Psoas muscle (tissue), 7 donors: ENCODE measurements at regions not wholly inside any gene's neighbourhood (a gene's known extent, or its start where the extent isn't known, plus 50 kb on each side); places are given as distances from the start of the nearest gene placed in this dataset.

ENCODE experiments used
- ATAC-seq, 4 donors: fragments of 200-7000 bp; cut with Tn5 transposase; one replicate each; pipeline ENCODE4 v1.9.1; 2020; ENCODE audit warnings: moderate library complexity in 3 of 4, mild to moderate bottlenecking in 2 of 4
- DNase-seq, 2 donors: peaks; one replicate each; pipeline ENCODE4 v3.0.0-alpha.2; 2020
- H3K27ac ChIP-seq: fragments of 200-600 bp; one replicate; pipeline ENCODE4 v1.8.0; 2022
- H3K27me3 ChIP-seq, 3 donors: fragments of 200-600 bp in 1 of 3; one replicate each; pipeline versions ENCODE4 v1.6.1 to v1.8.0; 2013 to 2022; ENCODE audit warnings: low read length in 2 of 3, mild to moderate bottlenecking in 2 of 3, moderate library complexity in 1 of 3; ENCODE audit not compliant: insufficient read depth in 3 of 3
- H3K36me3 ChIP-seq, 2 donors: fragments of 200-600 bp in 1 of 2; one replicate each; pipeline versions ENCODE4 v1.6.1 to v1.8.0; 2013 to 2022; ENCODE audit warnings: low read depth in 1 of 2, mild to moderate bottlenecking in 1 of 2, moderate library complexity in 1 of 2; ENCODE audit not compliant: insufficient read depth in 1 of 2
- H3K4me1 ChIP-seq: fragments of 200-600 bp; one replicate; pipeline ENCODE4 v1.8.0; 2022
- H3K4me3 ChIP-seq: fragments of 200-600 bp; one replicate; pipeline ENCODE4 v1.8.0; 2022; ENCODE audit warnings: mild to moderate bottlenecking
- H3K9me3 ChIP-seq: fragments of 200-600 bp; one replicate; pipeline ENCODE4 v1.8.0; 2022
- CTCF ChIP-seq: fragments of 200-600 bp; IDR thresholded peaks from one replicate; pipeline ENCODE4 v1.8.0; 2022; ENCODE audit warnings: antibody characterized with exemption
- WGBS, 3 donors: extraction: QIAGEN DNeasy Blood & Tissue Kit; methylation state at CpG; one replicate each; pipeline versions ENCODE4 v1.1.6 to v1.1.7; 2013; 5-methylcytosine and 5-hydroxymethylcytosine counted together
- intact Hi-C, 2 donors: fragments of 100-400 bp; cut with DNase I; formaldehyde crosslinking; loops; one replicate each; pipeline versions ENCODE4 v1.11.0 to v1.14.2; 2022
- donor health status: healthy with polysubstance abuse.
- donor health status: DM: no; HTN: no; CAD: no; lungs with moderate emphysema.
- donor health status: Bipolar disorder and iron deficiency.
- donor health status: healthy.
- donor health status: DM: yes; HTN: yes; CAD: no.
- donor health status: DM: no; HTN: no; CAD: no.
- donor health status: DM: yes; HTN: yes; CAD: no.

- WGBS, 3 donors: 48 to 52% (median 48%) methylated on average over 13 to 15 of the region's 15 CpGs
- Histone ChIP-seq H3K4me1 (no peaks in the 10 kb centered on the region), H3K4me3 (no peak overlapping the region), H3K27me3 (no peaks in the 10 kb centered on the region), H3K9me3 (peaks cover 2% of the 10 kb centered on the region), H3K36me3 (no peaks in the 10 kb centered on the region), H3K27ac (no peak overlapping the region)
- ATAC-seq (peak in 1 of 4 donors; percentile 42), DNase-seq (no peak)
- intact Hi-C loops: no loop called here
- no peak for TF ChIP-seq CTCF
These were observed 53.8 kb upstream of the ASB18 start for GRCh38 chr2:236317938-236318396.

- intact Hi-C loops: no loop called here
- Histone ChIP-seq H3K9me3 (no peaks in the 10 kb centered on the region), H3K4me3 (no peak overlapping the region), H3K4me1 (no peaks in the 10 kb centered on the region), H3K27ac (no peak overlapping the region), H3K36me3 (no peaks in the 10 kb centered on the region), H3K27me3 (no peaks in the 10 kb centered on the region)
- 85 to 92% (median 86%) methylated on average over 5 of the region's 5 CpGs for WGBS, 3 donors
- no peak for ATAC-seq
- no peak for DNase-seq
- no peak for TF ChIP-seq CTCF
These were observed 54.2 kb upstream of the ASB18 start for GRCh38 chr2:236318401-236318800.

GRCh38 chr2:236319036-236319435 is 54.8 kb upstream of the ASB18 start:
- H3K4me1 ChIP-seq: no peaks in the 10 kb centered on the region
- no peaks in the 10 kb centered on the region for H3K36me3 ChIP-seq
- H3K27me3 ChIP-seq: no peaks in the 10 kb centered on the region
- no peaks in the 10 kb centered on the region for H3K9me3 ChIP-seq
- no peak for DNase-seq
- H3K27ac ChIP-seq: no peak overlapping the region
- H3K4me3 ChIP-seq: no peak overlapping the region
- WGBS, 3 donors: 47 to 76% (median 61%) methylated on average over 9 of the region's 9 CpGs
- no peak for TF ChIP-seq CTCF
- intact Hi-C loops: no loop called here
- no peak for ATAC-seq

GRCh38 chr2:236321415-236321814 is 57.2 kb upstream of the ASB18 start:
- ATAC-seq (no peak), DNase-seq (no peak)
- Histone ChIP-seq H3K27me3 (no peaks in the 10 kb centered on the region), H3K9me3 (no peaks in the 10 kb centered on the region), H3K36me3 (no peaks in the 10 kb centered on the region), H3K4me3 (no peak overlapping the region), H3K4me1 (no peaks in the 10 kb centered on the region), H3K27ac (no peak overlapping the region)
- intact Hi-C loops: no loop called here
- TF ChIP-seq CTCF: no peak
- WGBS, 3 donors: 90 to 95% (median 92%) methylated on average over 5 of the region's 5 CpGs

- WGBS, 3 donors: 83 to 89% (median 89%) methylated on average over 14 of the region's 14 CpGs
- ATAC-seq: no peak
- no peak for TF ChIP-seq CTCF
These were observed 69.4 kb upstream of the ASB18 start for GRCh38 chr2:236333417-236334121.

More at GRCh38 chr2:236333417-236334121, 69.4 kb upstream of the ASB18 start:
- Histone ChIP-seq H3K4me1 (no peaks in the 10 kb centered on the region), H3K27me3 (no peaks in the 10 kb centered on the region), H3K9me3 (no peaks in the 10 kb centered on the region), H3K4me3 (no peak overlapping the region), H3K36me3 (no peaks in the 10 kb centered on the region), H3K27ac (no peak overlapping the region)
- no peak for DNase-seq
- intact Hi-C loops: no loop called here
